Esophagus muscularis mucosa (tissue), 4 donors: ENCODE measurements at regions not wholly inside any gene's neighbourhood (a gene's known extent, or its start where the extent isn't known, plus 50 kb on each side); places are given as distances from the start of the nearest gene placed in this dataset.

ENCODE experiments used
- DNase-seq: peaks from one replicate; pipeline ENCODE4 v3.0.0-alpha.2; 2017; ENCODE audit errors: extremely low spot score
- H3K27ac ChIP-seq, 4 donors: fragments of 200-600 bp; sonication (generic); replicated peaks in 1 of 4; 1 replicate in 3 of 4; 2 replicates in 1 of 4; pipeline ENCODE4 v1.5.1; 2016 to 2019; ENCODE audit warnings: mild to moderate bottlenecking in 1 of 4
- H3K27me3 ChIP-seq, 4 donors: fragments of 200-600 bp; sonication (generic); one replicate each; pipeline versions ENCODE4 v1.5.1 to v1.6.0; 2016 to 2019
- H3K36me3 ChIP-seq, 4 donors: fragments of 200-600 bp; sonication (generic); one replicate each; pipeline ENCODE4 v1.5.1; 2016 to 2019
- H3K4me1 ChIP-seq, 4 donors: fragments of 200-600 bp; sonication (generic); one replicate each; pipeline ENCODE4 v1.5.1; 2016 to 2019
- H3K4me3 ChIP-seq, 4 donors: fragments of 200-600 bp; sonication (generic); 1 replicate in 2 of 4; 2 replicates in 2 of 4; pipeline ENCODE4 v1.5.1; 2016 to 2019; ENCODE audit warnings: mild to moderate bottlenecking in 4 of 4, moderate library complexity in 1 of 4
- H3K9me3 ChIP-seq, 4 donors: fragments of 200-600 bp; sonication (generic); 1 replicate in 3 of 4; 2 replicates in 1 of 4; pipeline ENCODE4 v1.5.1; 2016 to 2019
- EP300 ChIP-seq: sonication (generic); formaldehyde crosslinking; IDR thresholded peaks from one replicate; pipeline ENCODE4 v1.6.1; 2017; ENCODE audit warnings: antibody characterized with exemption
- POLR2A ChIP-seq: fragments of 450-650 bp; IDR thresholded peaks from one replicate; pipeline ENCODE4 v1.6.1; 2017; ENCODE audit warnings: antibody characterized with exemption, moderate library complexity, mild to moderate bottlenecking, low read depth
- POLR2AphosphoS5 ChIP-seq, 2 donors: sonication (generic); formaldehyde crosslinking; IDR thresholded peaks; one replicate each; pipeline ENCODE4 v1.6.1; 2017; ENCODE audit warnings: antibody characterized with exemption in 2 of 2
- WGBS: methylation state at CpG from one replicate; pipeline ENCODE4 v1.1.5; 2018; 5-methylcytosine and 5-hydroxymethylcytosine counted together
- intact Hi-C: fragments of 100-400 bp; cut with DNase I; formaldehyde crosslinking; loops from one replicate; pipeline ENCODE4 v1.15.1; 2023
- TF ChIP-seq, protein P1 (sequence below), 3 experiments: fragments of 200-600 bp in 2 of 3; fragments of 450-650 bp in 1 of 3; sonication (generic) in 2 of 3; IDR thresholded peaks; one replicate each; pipeline ENCODE4 v1.5.1; 2017 to 2019; ENCODE audit warnings: antibody characterized with exemption in 3 of 3, mild to moderate bottlenecking in 2 of 3, moderate library complexity in 1 of 3

- no peak overlapping the region for H3K27ac ChIP-seq
- no peak overlapping the region for H3K4me3 ChIP-seq
- TF ChIP-seq, protein P1, sequence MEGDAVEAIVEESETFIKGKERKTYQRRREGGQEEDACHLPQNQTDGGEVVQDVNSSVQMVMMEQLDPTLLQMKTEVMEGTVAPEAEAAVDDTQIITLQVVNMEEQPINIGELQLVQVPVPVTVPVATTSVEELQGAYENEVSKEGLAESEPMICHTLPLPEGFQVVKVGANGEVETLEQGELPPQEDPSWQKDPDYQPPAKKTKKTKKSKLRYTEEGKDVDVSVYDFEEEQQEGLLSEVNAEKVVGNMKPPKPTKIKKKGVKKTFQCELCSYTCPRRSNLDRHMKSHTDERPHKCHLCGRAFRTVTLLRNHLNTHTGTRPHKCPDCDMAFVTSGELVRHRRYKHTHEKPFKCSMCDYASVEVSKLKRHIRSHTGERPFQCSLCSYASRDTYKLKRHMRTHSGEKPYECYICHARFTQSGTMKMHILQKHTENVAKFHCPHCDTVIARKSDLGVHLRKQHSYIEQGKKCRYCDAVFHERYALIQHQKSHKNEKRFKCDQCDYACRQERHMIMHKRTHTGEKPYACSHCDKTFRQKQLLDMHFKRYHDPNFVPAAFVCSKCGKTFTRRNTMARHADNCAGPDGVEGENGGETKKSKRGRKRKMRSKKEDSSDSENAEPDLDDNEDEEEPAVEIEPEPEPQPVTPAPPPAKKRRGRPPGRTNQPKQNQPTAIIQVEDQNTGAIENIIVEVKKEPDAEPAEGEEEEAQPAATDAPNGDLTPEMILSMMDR (IDR thresholded peaks at IDR 0.05), result no peak
- TF ChIP-seq POLR2A (no peak), EP300 (no peak), POLR2AphosphoS5 (IDR thresholded peaks at IDR 0.05) (no peak)
- intact Hi-C loops, result no loop called here
- peaks cover 0 to 23% (median 2%) of the 10 kb centered on the region in 4 donors for H3K27me3 ChIP-seq
- peaks cover 0 to 14% (median 4%) of the 10 kb centered on the region in 4 donors for H3K4me1 ChIP-seq
- no peak for DNase-seq
- peaks cover 0 to 39% (median 34%) of the 10 kb centered on the region in 4 donors for H3K9me3 ChIP-seq
- no peaks in the 10 kb centered on the region for H3K36me3 ChIP-seq
- 88% methylated on average over 3 of the region's 3 CpGs for WGBS
Observed at GRCh38 chr21:35430260-35430659, 381.2 kb upstream of the RUNX1 start.

DNA sequence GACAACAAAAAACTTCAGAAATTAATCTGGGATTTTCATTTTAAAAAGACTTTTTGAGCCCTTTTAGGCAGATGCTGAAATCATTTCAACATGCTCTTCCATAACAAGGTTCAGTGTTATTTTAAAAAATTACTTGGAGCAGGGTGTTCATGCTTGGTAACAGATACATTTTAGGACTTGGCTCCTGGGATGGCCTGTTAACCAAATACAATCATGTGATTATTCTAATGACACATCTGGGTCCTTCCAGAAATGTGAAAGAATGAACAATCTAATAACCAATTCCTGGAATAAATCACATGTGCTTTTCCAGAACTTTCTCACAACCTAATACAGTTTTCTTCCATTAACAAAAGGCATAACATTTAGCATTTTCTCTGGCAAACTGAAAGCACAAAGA lies 379.8 kb upstream of the RUNX1 start:
- intact Hi-C loops, result no loop called here
- Histone ChIP-seq H3K27me3 (peaks cover 0 to 32% (median 7%) of the 10 kb centered on the region in 4 donors), H3K4me3 (no peak overlapping the region), H3K4me1 (peaks cover 0 to 14% (median 4%) of the 10 kb centered on the region in 4 donors), H3K36me3 (no peaks in the 10 kb centered on the region), H3K27ac (peak overlapping the region in 2 of 4 donors; percentile 48 to 61), H3K9me3 (peaks cover 0 to 26% (median 24%) of the 10 kb centered on the region in 4 donors)
- TF ChIP-seq, protein P1 (IDR thresholded peaks at IDR 0.05), result no peak
- TF ChIP-seq EP300, result no peak
- no peak for DNase-seq

GRCh38 chr21:35428489-35428888 lies 379.4 kb upstream of the RUNX1 start:
- intact Hi-C loops, result no loop called here
- Histone ChIP-seq H3K27me3 (peaks cover 0 to 32% (median 7%) of the 10 kb centered on the region in 4 donors), H3K27ac (peak overlapping the region in 2 of 4 donors; percentile 48 to 61), H3K36me3 (no peaks in the 10 kb centered on the region), H3K4me1 (peaks cover 0 to 14% (median 4%) of the 10 kb centered on the region in 4 donors), H3K4me3 (no peak overlapping the region), H3K9me3 (peaks cover 0 to 23% (median 21%) of the 10 kb centered on the region in 4 donors)
- 18% methylated on average over 9 of the region's 9 CpGs for WGBS
- DNase-seq, result no peak
- no peak for TF ChIP-seq EP300
- TF ChIP-seq, protein P1 (IDR thresholded peaks at IDR 0.05), result no peak
- TF ChIP-seq POLR2AphosphoS5 (IDR thresholded peaks at IDR 0.05), result no peak
- TF ChIP-seq POLR2A, result no peak

DNA sequence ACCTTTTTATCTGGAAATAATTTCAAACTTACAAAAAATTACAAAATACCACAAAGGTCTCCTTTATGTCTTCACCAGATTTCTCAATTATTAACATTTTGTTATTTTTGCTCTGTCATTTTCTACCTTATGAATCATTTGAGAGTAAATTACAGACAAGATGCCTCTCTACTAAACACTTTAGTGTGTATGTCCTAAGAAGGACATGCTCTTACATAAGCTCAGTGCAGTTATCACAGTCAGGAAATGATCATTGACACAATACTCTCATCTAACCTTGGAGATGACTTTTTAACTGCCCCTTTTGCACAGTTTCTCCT lies 378.9 kb upstream of the RUNX1 start:
- no peak for DNase-seq
- H3K36me3 ChIP-seq, result no peaks in the 10 kb centered on the region
- TF ChIP-seq EP300 (no peak), POLR2AphosphoS5 (IDR thresholded peaks at IDR 0.05) (no peak), POLR2A (no peak)
- H3K4me1 ChIP-seq, result peaks cover 0 to 14% (median 4%) of the 10 kb centered on the region in 4 donors
- intact Hi-C loops, result no loop called here
- H3K27ac ChIP-seq, result peak overlapping the region in 1 of 4 donors; percentile 61
- H3K9me3 ChIP-seq, result peaks cover 0 to 18% (median 16%) of the 10 kb centered on the region in 4 donors
- peaks cover 0 to 32% (median 7%) of the 10 kb centered on the region in 4 donors for H3K27me3 ChIP-seq
- H3K4me3 ChIP-seq, result no peak overlapping the region

GRCh38 chr21:35427320-35428000 lies 378.4 kb upstream of the RUNX1 start:
- Histone ChIP-seq H3K36me3 (no peaks in the 10 kb centered on the region), H3K4me1 (peaks cover 0 to 14% (median 4%) of the 10 kb centered on the region in 4 donors), H3K27ac (no peak overlapping the region), H3K9me3 (peaks cover 0 to 15% (median 14%) of the 10 kb centered on the region in 4 donors), H3K4me3 (no peak overlapping the region), H3K27me3 (peaks cover 0 to 32% (median 7%) of the 10 kb centered on the region in 4 donors)
- 52% methylated on average over 9 of the region's 9 CpGs for WGBS
- intact Hi-C loops, result no loop called here
- no peak for TF ChIP-seq EP300
- TF ChIP-seq, protein P1 (IDR thresholded peaks at IDR 0.05), result no peak
- no peak for TF ChIP-seq POLR2AphosphoS5 (IDR thresholded peaks at IDR 0.05)
- TF ChIP-seq POLR2A, result no peak
- DNase-seq, result no peak
